A549 (cell line): ENCODE measurements at regions not wholly inside any gene's neighbourhood (a gene's known extent, or its start where the extent isn't known, plus 50 kb on each side); places are given as distances from the start of the nearest gene placed in this dataset.
"Not testable (repeated sequence)": the region's sequence is repeated elsewhere in the genome, so short reads cannot be mapped to it uniquely, and the experiment has no call there.

ENCODE experiments used
- ATAC-seq, 2 experiments: fragments of 200-7000 bp in 1 of 2; fragments of >200 bp in 1 of 2; cut with Nextera tagmentation in 1 of 2; cut with Tn5 transposase in 1 of 2; 3 replicates each; pipeline versions ENCODE4 v1.8.0 to v1.9.1; 2018 to 2020; ENCODE audit warnings: mild to moderate bottlenecking in 1 of 2, moderate library complexity in 1 of 2
- CTCF ChIA-PET: fragments of 300-600 bp; sonication (Branson Sonifier 250); formaldehyde crosslinking; extraction: SDS; loops from one replicate; lab custom pipeline; 2021; ENCODE audit warnings: antibody characterized with exemption, inconsistent platforms; lab: Yijun Ruan, JAX
- POLR2A ChIA-PET: fragments of 350-600 bp; formaldehyde crosslinking; extraction: SDS; loops from one replicate; lab custom pipeline; 2021; ENCODE audit warnings: antibody characterized with exemption, inconsistent platforms; lab: Yijun Ruan, JAX
- DNase-seq, 2 experiments: peaks; one replicate each; pipeline versions ENCODE4 v3.0.0 to v3.0.0-alpha.2; 2011 to 2016; ENCODE audit warnings: low read depth in 1 of 2, low spot score in 1 of 2
- FAIRE-seq: peaks from 2 replicates; lab custom pipeline; 2011; peaks lifted over from hg19 to GRCh38; lab: Jason Lieb, UNC
- H3K27ac ChIP-seq, 2 experiments: fragments of >200 bp; sonication (Bioruptor Twin); formaldehyde crosslinking; 3 replicates each; pipeline ENCODE4 v1.5.1; 2016 to 2017
- H3K4me1 ChIP-seq: fragments of >200 bp; sonication (Bioruptor Twin); formaldehyde crosslinking; 3 replicates; pipeline ENCODE4 v1.6.1; 2016
- H3K4me2 ChIP-seq: fragments of >200 bp; sonication (Bioruptor Twin); formaldehyde crosslinking; 3 replicates; pipeline ENCODE4 v1.6.1; 2016
- H3K4me3 ChIP-seq: fragments of >200 bp; sonication (Bioruptor Twin); formaldehyde crosslinking; 3 replicates; pipeline ENCODE4 v1.5.1; 2016
- H3K9me3 ChIP-seq: fragments of >200 bp; sonication (Bioruptor Twin); formaldehyde crosslinking; 3 replicates; pipeline ENCODE4 v1.6.1; 2016
- BCL3 ChIP-seq: fragments of >200 bp; sonication (Bioruptor Twin); formaldehyde crosslinking; IDR thresholded peaks from 3 replicates; pipeline ENCODE4 v1.6.1; 2016
- CHD4 ChIP-seq: fragments of 200-600 bp; sonication (generic); IDR thresholded peaks from 2 replicates; pipeline ENCODE4 v1.6.1; 2016; ENCODE audit warnings: antibody characterized with exemption, mild to moderate bottlenecking, borderline replicate concordance
- CTCF ChIP-seq: fragments of >200 bp; sonication (Bioruptor Twin); formaldehyde crosslinking; IDR thresholded peaks from 3 replicates; pipeline ENCODE4 v1.5.1; 2016
- E2F6 ChIP-seq: IDR thresholded peaks from 2 replicates; pipeline ENCODE4 v1.6.1; 2012; ENCODE audit warnings: low read depth, borderline replicate concordance
- ESRRA ChIP-seq: fragments of 150-350 bp; IDR thresholded peaks from 2 replicates; pipeline ENCODE4 v1.6.1; 2014; ENCODE audit warnings: mild to moderate bottlenecking, low read length, borderline replicate concordance
- FOSL2 ChIP-seq, 2 experiments: fragments of 450-650 bp in 1 of 2; fragments of >200 bp in 1 of 2; sonication (Bioruptor Twin) in 1 of 2; formaldehyde crosslinking; IDR thresholded peaks; 2 replicates each; pipeline versions ENCODE4 v1.5.0 to v1.6.1; 2016 to 2020; ENCODE audit warnings: mild to moderate bottlenecking in 1 of 2, moderate library complexity in 1 of 2
- FOXS1 ChIP-seq: fragments of 250-450 bp; sonication (Bioruptor Pico); IDR thresholded peaks from 2 replicates; pipeline ENCODE4 v1.5.0; 2020; ENCODE audit warnings: mild to moderate bottlenecking, moderate library complexity
- GATA3 ChIP-seq: IDR thresholded peaks from 2 replicates; pipeline ENCODE4 v1.6.1; 2012; ENCODE audit warnings: borderline replicate concordance
- HDAC2 ChIP-seq: fragments of 200-600 bp; sonication (generic); IDR thresholded peaks from 2 replicates; pipeline ENCODE4 v1.6.1; 2016
- HMGXB4 ChIP-seq: fragments of 250-450 bp; sonication (Bioruptor Pico); IDR thresholded peaks from 2 replicates; pipeline ENCODE4 v1.5.0; 2021; ENCODE audit warnings: mild to moderate bottlenecking, moderate library complexity, borderline replicate concordance
- HOXB5 ChIP-seq: fragments of 250-450 bp; sonication (Bioruptor Pico); IDR thresholded peaks from 2 replicates; pipeline ENCODE4 v1.5.0; 2020; ENCODE audit warnings: mild to moderate bottlenecking, moderate library complexity
- MAZ ChIP-seq: fragments of 150-350 bp; IDR thresholded peaks from 2 replicates; pipeline ENCODE4 v1.6.1; 2014; ENCODE audit warnings: antibody characterized with exemption, low read depth, low read length, borderline replicate concordance
- NFE2L2 ChIP-seq: fragments of 150-350 bp; conservative IDR thresholded peaks from 2 replicates; pipeline ENCODE4 v1.6.1; 2014; ENCODE audit warnings: low read length
- PBX3 ChIP-seq: IDR thresholded peaks from 2 replicates; pipeline ENCODE4 v1.6.1; 2012
- TFCP2L1 ChIP-seq: fragments of 250-450 bp; sonication (Bioruptor Pico); IDR thresholded peaks from 2 replicates; pipeline ENCODE4 v1.5.0; 2021; ENCODE audit warnings: mild to moderate bottlenecking
- USF2 ChIP-seq: fragments of 450-650 bp; IDR thresholded peaks from 2 replicates; pipeline ENCODE4 v1.6.1; 2014; ENCODE audit warnings: antibody characterized with exemption
- ZC3H11A ChIP-seq: fragments of 450-650 bp; IDR thresholded peaks from 2 replicates; pipeline ENCODE4 v1.6.1; 2014; ENCODE audit warnings: antibody characterized with exemption, mild to moderate bottlenecking
- WGBS: methylation state at CpG from one replicate; pipeline ENCODE4 v1.1.6; 2017; ENCODE audit errors: missing lambda C conversion rate; 5-methylcytosine and 5-hydroxymethylcytosine counted together

GRCh38 chr6:119830494-119831295, 481.1 kb upstream of the MAN1A1 start:
- CTCF ChIA-PET: no interaction called here
- DNase-seq: no peak
- TF ChIP-seq ESRRA (no peak), GATA3 (no peak), ZC3H11A (no peak), HMGXB4 (CRISPR knock-in tag) (no peak), HDAC2 (no peak), CHD4 (no peak), E2F6 (no peak), TFCP2L1 (CRISPR knock-in tag) (no peak), CTCF (no peak), BCL3 (no peak)
- POLR2A ChIA-PET: no interaction called here
- no peak overlapping the region for H3K4me3 ChIP-seq
- H3K4me1 ChIP-seq: no peaks in the 10 kb centered on the region
- H3K4me2 ChIP-seq: no peak overlapping the region
- no peaks in the 10 kb centered on the region for H3K9me3 ChIP-seq
- 16% methylated on average over 5 of the region's 5 CpGs for WGBS
- H3K27ac ChIP-seq: no peak overlapping the region
- ATAC-seq: no peak
- FAIRE-seq: no peak

- Histone ChIP-seq H3K4me2 (no peak overlapping the region), H3K27ac (no peak overlapping the region), H3K4me3 (no peak overlapping the region), H3K9me3 (no peaks in the 10 kb centered on the region), H3K4me1 (no peaks in the 10 kb centered on the region)
- ChIA-PET CTCF (no interaction called here), POLR2A (no interaction called here)
- ATAC-seq (no peak), DNase-seq (no peak), FAIRE-seq (no peak)
- WGBS: 0% methylated on average over 1 of the region's 1 CpG
- TF ChIP-seq MAZ (no peak), HDAC2 (no peak), FOXS1 (CRISPR knock-in tag) (no peak), USF2 (no peak), HOXB5 (CRISPR knock-in tag) (no peak), FOSL2 (IDR thresholded peaks at IDR 0.05) (no peak), FOSL2 (CRISPR knock-in tag; IDR thresholded peaks at IDR 0.05) (no peak), TFCP2L1 (CRISPR knock-in tag) (no peak), NFE2L2 (no peak), PBX3 (no peak)
Measured at GRCh38 chr6:119830069-119830468, 480.5 kb upstream of the MAN1A1 start.

- CTCF ChIA-PET, H3K4me3 ChIP-seq, H3K9me3 ChIP-seq, FAIRE-seq, DNase-seq, H3K27ac ChIP-seq, POLR2A ChIA-PET, H3K4me2 ChIP-seq, H3K4me1 ChIP-seq, ATAC-seq: not testable (repeated sequence)
- 0% methylated on average over 4 of the region's 4 CpGs for WGBS
Measured at GRCh38 chr6:119829499-119829898, 479.9 kb upstream of the MAN1A1 start.
